Mammary epithelial cell (primary cell): ENCODE measurements at regions not wholly inside any gene's neighbourhood (a gene's known extent, or its start where the extent isn't known, plus 50 kb on each side); places are given as distances from the start of the nearest gene placed in this dataset.

Experiments used
- CTCF ChIP-seq, 2 donors: IDR thresholded peaks in 1 of 2; conservative IDR thresholded peaks in 1 of 2; 2 replicates each; pipeline ENCODE4 v1.5.1; 2011 to 2012; ENCODE audit warnings: inconsistent platforms in 2 of 2, low read length in 2 of 2, mild to moderate bottlenecking in 2 of 2, control low read depth in 1 of 2, low read depth in 1 of 2; ENCODE audit not compliant: insufficient read depth in 1 of 2; ENCODE audit errors: extremely low read depth in 1 of 2
- EZH2 ChIP-seq: IDR thresholded peaks from 2 replicates; pipeline ENCODE4 v1.6.1; 2012; ENCODE audit warnings: low read length, inconsistent platforms, borderline replicate concordance

GRCh38 chr7:86164827-86165226 lies 478.9 kb upstream of the GRM3 start:
- TF ChIP-seq CTCF (conservative IDR thresholded peaks at IDR 0.05 in 1 of 2, IDR thresholded peaks at IDR 0.05 in 1 of 2; ENCODE audit: extremely low read depth in 1 of 2, insufficient read depth in 1 of 2, low read depth in 1 of 2, low read length in 2 of 2) (no peak), EZH2 (no peak)
